HG03097 (cell line): ENCODE measurements at regions not wholly inside any gene's neighbourhood (a gene's known extent, or its start where the extent isn't known, plus 50 kb on each side); places are given as distances from the start of the nearest gene placed in this dataset.
"Not testable (repeated sequence)": the region's sequence is repeated elsewhere in the genome, so short reads cannot be mapped to it uniquely, and the experiment has no call there.

ENCODE experiments used
- ATAC-seq: cut with Tn5 transposase; IDR thresholded peaks from one replicate; pipeline ENCODE4 v1.9.1; 2021; ENCODE audit not compliant: unreplicated experiment, low FRiP score

DNA sequence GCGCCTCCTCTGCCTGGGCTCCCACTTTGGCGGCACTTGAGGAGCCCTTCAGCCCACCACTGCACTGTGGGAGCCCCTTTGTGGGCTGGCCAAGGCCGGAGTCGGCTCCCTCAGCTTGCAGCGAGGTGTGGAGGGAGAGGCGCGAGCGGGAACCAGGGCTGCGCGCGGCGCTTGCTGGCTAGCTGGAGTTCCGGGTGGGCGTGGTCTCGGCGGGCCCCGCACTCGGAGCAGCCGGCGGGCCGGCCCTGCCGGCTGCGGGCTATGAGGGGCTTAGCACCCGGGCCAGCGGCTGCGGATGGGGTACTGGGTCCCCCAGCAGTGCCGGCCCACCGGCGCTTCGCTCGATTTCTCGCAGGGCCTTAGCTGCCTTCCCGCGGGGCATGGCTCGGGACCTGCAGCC is 344.5 kb downstream of the NYAP2 start:
- ATAC-seq: not testable (repeated sequence)

DNA sequence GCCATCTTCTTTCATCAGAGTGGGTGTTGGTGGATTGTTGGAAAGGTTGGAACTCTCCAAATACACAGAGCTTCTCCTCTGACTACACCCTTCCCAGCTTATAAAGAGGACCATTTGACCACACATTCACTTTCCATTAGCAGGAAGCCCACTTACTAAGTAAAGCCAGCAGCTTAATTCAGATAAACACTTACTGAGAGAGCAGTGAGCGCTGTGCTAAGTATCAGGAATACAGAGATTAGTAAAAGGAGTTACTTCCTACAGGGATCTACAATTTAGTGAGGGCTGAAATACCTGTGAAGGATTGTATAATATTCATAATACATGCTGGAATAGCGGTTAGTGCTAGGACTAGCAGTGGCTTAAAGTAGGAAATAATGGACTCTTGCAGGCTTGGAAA is 343.0 kb downstream of the NYAP2 start:
- ATAC-seq: no peak

DNA sequence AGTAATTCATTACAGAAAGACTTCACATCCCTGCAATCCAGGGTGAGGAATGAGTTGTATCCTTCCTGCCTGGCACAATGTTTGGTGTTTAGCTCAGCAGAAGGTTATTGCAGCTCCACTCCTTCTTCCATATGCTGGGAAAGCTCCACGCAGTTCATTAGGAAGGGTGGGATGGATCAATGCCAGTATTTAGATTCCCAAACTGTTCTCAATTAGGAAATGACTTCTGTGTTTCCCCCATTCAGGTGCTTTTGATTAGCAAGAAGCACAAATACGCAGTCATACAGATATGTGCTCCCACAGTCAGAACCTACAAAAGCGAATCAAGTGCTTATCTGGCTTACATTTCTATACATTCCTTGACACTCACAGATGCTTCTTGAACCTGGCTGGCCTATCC is 340.6 kb downstream of the NYAP2 start:
- no peak for ATAC-seq

DNA sequence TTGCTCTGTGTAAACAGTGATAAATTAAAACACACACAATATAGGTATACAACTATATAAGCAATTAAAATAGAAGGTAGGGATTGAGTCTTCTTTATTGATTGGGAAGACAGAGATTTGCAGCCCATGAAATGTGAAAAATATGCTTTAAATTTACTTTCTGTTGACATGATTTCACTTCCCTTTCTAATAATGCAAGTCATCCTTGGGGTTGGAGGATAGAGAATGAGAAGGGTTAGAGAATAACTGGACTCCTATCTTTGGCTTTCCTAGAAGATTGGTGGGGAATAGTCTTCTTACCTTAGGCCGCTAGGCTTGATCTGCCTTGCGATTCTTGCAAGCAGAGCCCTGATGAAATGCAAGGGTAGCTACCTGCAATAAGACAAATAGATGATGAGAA is 339.8 kb downstream of the NYAP2 start:
- no peak for ATAC-seq

DNA sequence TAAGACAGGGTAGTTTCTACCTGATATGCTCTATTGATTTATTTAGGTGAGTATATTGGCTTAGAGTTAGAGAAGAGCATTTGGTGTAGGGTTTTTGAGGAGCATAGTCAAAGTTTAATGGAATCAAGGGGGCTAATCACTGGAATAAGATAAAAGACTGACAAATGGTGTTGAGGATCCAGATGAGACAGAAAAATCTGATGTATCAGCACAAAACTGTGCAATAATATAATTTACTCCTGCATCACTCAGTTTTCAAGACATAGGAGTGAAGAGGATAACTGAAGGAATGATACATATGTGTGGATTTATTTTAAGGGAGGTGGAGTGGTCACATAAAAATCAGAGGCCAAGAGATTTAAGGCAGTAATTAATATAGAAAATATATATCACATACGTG is 339.2 kb downstream of the NYAP2 start:
- no peak for ATAC-seq

DNA sequence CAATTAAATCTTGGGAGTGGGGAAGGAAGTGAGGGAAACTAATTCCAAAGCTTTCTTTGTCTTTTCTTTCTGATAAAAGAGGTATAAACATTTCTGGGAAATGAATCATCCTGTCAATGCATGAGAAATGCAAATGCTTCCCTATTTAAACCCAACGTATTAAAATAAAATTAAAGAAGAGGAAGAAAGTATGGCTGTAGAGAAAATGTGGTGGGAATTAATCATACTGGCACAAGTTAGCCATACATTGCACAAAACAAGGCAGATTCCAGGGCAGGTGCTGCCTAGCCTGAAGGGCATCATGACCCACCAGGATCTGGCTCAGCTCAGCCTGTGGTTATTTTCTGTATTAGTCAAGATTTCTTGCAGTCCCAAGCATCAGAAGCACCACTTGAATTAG is 338.0 kb downstream of the NYAP2 start:
- no peak for ATAC-seq

DNA sequence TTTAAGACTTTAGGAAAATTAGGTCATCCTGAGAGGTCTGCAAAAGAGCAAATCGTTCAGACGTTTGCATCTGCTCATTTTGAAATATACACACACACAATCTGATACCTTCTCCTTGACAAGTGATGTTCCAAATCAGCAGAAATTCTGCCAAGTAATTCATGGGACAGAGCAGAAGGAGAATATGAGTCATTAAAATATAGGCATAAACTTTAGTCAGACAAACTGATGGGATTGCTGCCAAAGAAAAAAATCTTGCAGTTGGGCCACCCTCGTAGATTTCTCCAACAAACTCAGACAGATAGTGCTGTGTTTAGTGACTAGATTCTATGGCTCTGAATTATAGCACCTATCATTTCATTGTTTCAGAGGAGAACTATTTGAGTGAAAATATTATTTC is 336.3 kb downstream of the NYAP2 start:
- no peak for ATAC-seq

DNA sequence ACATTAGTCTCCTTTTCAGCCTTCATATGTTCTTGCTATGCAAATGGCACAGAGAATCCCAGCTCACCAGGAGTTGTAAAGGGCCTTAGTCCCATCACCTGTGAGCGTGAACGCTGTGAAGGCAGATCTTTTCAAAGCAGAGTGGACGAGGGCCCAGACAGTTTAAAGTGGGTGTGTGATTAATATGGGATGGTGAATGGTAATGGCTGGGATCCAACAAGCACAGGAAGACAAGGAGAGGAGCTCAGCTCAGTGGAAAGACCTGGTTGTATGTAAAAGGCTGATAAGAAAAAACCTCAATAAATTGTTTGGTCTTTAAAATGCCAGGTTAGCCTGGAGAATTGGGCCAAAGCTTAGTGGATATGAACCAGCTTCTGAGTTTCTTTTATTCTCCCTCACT is 326.2 kb downstream of the NYAP2 start:
- ATAC-seq: no peak
